Endothelial cell of umbilical vein (primary cell): ENCODE measurements at regions not wholly inside any gene's neighbourhood (a gene's known extent, or its start where the extent isn't known, plus 50 kb on each side); places are given as distances from the start of the nearest gene placed in this dataset.

ENCODE experiments used
- BruUV-seq: library from RNA; stranded (reverse); fragments of 400-500 nt; replicated peaks from 2 replicates; lab custom pipeline; 2021; lab: Mats Ljungman, UMichigan
- CTCF ChIA-PET: fragments of 300-600, 350-600 bp; sonication (Branson Sonifier 250); formaldehyde crosslinking; loops from one replicate; lab custom pipeline; 2021; ENCODE audit warnings: antibody characterized with exemption, inconsistent platforms; lab: Charles Lee
- POLR2A ChIA-PET: fragments of 300-600, 350-600 bp; sonication (Branson Sonifier 250); formaldehyde crosslinking; loops from one replicate; lab custom pipeline; 2021; ENCODE audit warnings: antibody characterized with exemption, inconsistent platforms; lab: Charles Lee
- DNase-seq: peaks from one replicate; pipeline ENCODE4 v3.0.0-alpha.2; 2011; ENCODE audit warnings: low read depth, low spot score
- FAIRE-seq: peaks from 2 replicates; lab custom pipeline; 2011; peaks lifted over from hg19 to GRCh38; lab: Jason Lieb, UNC
- H2AFZ ChIP-seq: 2 replicates; pipeline ENCODE4 v1.6.0; 2012; ENCODE audit warnings: low read depth, low read length, control low read depth, inconsistent platforms
- H3K27ac ChIP-seq: 2 replicates; pipeline ENCODE4 v1.5.1; 2011; ENCODE audit warnings: low read depth, mild to moderate bottlenecking, control low read depth, low read length, moderate library complexity; ENCODE audit not compliant: insufficient read depth
- H3K27me3 ChIP-seq, 2 experiments: 2 replicates each; pipeline versions ENCODE4 v1.6.0 to v1.6.1; 2011; ENCODE audit warnings: low read length in 2 of 2, mixed read lengths in 1 of 2; ENCODE audit not compliant: control insufficient read depth in 2 of 2, insufficient read depth in 2 of 2
- H3K36me3 ChIP-seq, 2 experiments: 2 replicates in 1 of 2; 3 replicates in 1 of 2; pipeline ENCODE4 v1.5.1; 2011; ENCODE audit warnings: low read length in 2 of 2, mild to moderate bottlenecking in 1 of 2, moderate library complexity in 1 of 2; ENCODE audit not compliant: control insufficient read depth in 2 of 2, insufficient read depth in 2 of 2; ENCODE audit errors: extremely low read depth in 1 of 2
- H3K4me1 ChIP-seq: 3 replicates; pipeline ENCODE4 v1.5.1; 2011; ENCODE audit warnings: mild to moderate bottlenecking, low read length; ENCODE audit not compliant: control insufficient read depth, insufficient read depth; ENCODE audit errors: extremely low read depth
- H3K4me2 ChIP-seq: 2 replicates; pipeline ENCODE4 v1.6.1; 2011; ENCODE audit warnings: low read length, control low read depth, mixed read lengths; ENCODE audit not compliant: insufficient read depth
- H3K4me3 ChIP-seq, 3 experiments: fragments of 200-600 bp in 1 of 3; sonication (generic), shearing (Covaris generic) in 1 of 3; replicated peaks in 1 of 3; 2 replicates each; pipeline ENCODE4 v1.5.1; 2011 to 2016; ENCODE audit warnings: control low read depth in 3 of 3, low read length in 3 of 3, mild to moderate bottlenecking in 2 of 3, inconsistent platforms in 1 of 3, low read depth in 1 of 3, moderate library complexity in 1 of 3; ENCODE audit not compliant: insufficient read depth in 1 of 3
- H3K79me2 ChIP-seq: 2 replicates; pipeline ENCODE4 v1.6.0; 2012; ENCODE audit warnings: low read length, inconsistent platforms; ENCODE audit not compliant: control insufficient read depth, insufficient read depth
- H3K9ac ChIP-seq: replicated peaks from 2 replicates; pipeline ENCODE3; 2011; ENCODE audit warnings: low read length, control low read depth; ENCODE audit not compliant: insufficient read depth; ENCODE audit errors: extremely low read depth
- H3K9me1 ChIP-seq: replicated peaks from 3 replicates; pipeline ENCODE4 v1.6.0; 2011; ENCODE audit warnings: mild to moderate bottlenecking, low read length; ENCODE audit not compliant: control insufficient read depth, insufficient read depth; ENCODE audit errors: extremely low read depth
- H3K9me3 ChIP-seq: replicated peaks from 2 replicates; pipeline ENCODE4 v1.5.1; 2012; ENCODE audit warnings: low read length, inconsistent platforms; ENCODE audit not compliant: control insufficient read depth, insufficient read depth
- H4K20me1 ChIP-seq: replicated peaks from 2 replicates; pipeline ENCODE3; 2011; ENCODE audit warnings: mild to moderate bottlenecking, low read length; ENCODE audit not compliant: control insufficient read depth, insufficient read depth; ENCODE audit errors: extremely low read depth
- EZH2 ChIP-seq: IDR thresholded peaks from 2 replicates; pipeline ENCODE4 v1.6.1; 2012; ENCODE audit warnings: borderline replicate concordance, low read depth, mild to moderate bottlenecking, moderate library complexity, low read length, inconsistent platforms; ENCODE audit not compliant: severe bottlenecking
- FOS ChIP-seq: IDR thresholded peaks from 2 replicates; pipeline ENCODE4 v1.6.1; 2011; ENCODE audit warnings: mild to moderate bottlenecking, low read length, moderate library complexity, borderline replicate concordance; ENCODE audit not compliant: insufficient read depth
- GATA2 ChIP-seq: IDR thresholded peaks from 2 replicates; pipeline ENCODE4 v1.7.0; 2011; ENCODE audit warnings: low read depth, mild to moderate bottlenecking, moderate library complexity, mixed read lengths, low read length; ENCODE audit not compliant: insufficient read length, insufficient read depth
- JUN ChIP-seq: IDR thresholded peaks from 2 replicates; pipeline ENCODE4 v1.6.1; 2011; ENCODE audit warnings: borderline replicate concordance, low read depth; ENCODE audit not compliant: insufficient read length, insufficient read depth
- MAX ChIP-seq: IDR thresholded peaks from 2 replicates; pipeline ENCODE4 v1.6.1; 2011; ENCODE audit not compliant: insufficient read depth, insufficient read length
- MYC ChIP-seq: IDR thresholded peaks from one replicate; pipeline ENCODE4 v1.6.1; 2011; ENCODE audit warnings: mild to moderate bottlenecking, low read depth, low read length
- POLR2A ChIP-seq: IDR thresholded peaks from 2 replicates; pipeline ENCODE4 v1.6.1; 2012; ENCODE audit warnings: low read depth, mild to moderate bottlenecking, control low read depth, low read length
- POLR2AphosphoS5 ChIP-seq: IDR thresholded peaks from 2 replicates; pipeline ENCODE4 v1.6.1; 2012; ENCODE audit warnings: low read depth, mild to moderate bottlenecking, control low read depth, low read length, moderate library complexity; ENCODE audit not compliant: insufficient read depth
- dilution Hi-C: fragments of 300-500 bp; cut with MboI; formaldehyde crosslinking; loops from one replicate; pipeline ENCODE4 v1.15.0; 2019; ENCODE audit warnings: low sequenced_read_pairs; ENCODE audit not compliant: extremely low pct_ligation_motif_present
- intact Hi-C: fragments of 100-400 bp; cut with micrococcal nuclease; formaldehyde crosslinking; loops from one replicate; pipeline ENCODE4 v1.10.0; 2022
- TF ChIP-seq, protein P1 (sequence below), 2 donors: IDR thresholded peaks; 1 replicate in 1 of 2; 2 replicates in 1 of 2; pipeline ENCODE4 v1.5.1; 2011; ENCODE audit warnings: low read length in 2 of 2, mild to moderate bottlenecking in 2 of 2, moderate library complexity in 2 of 2, control low read depth in 1 of 2, inconsistent platforms in 1 of 2, low read depth in 1 of 2; ENCODE audit not compliant: insufficient read depth in 1 of 2; ENCODE audit errors: extremely low read depth in 1 of 2

DNA sequence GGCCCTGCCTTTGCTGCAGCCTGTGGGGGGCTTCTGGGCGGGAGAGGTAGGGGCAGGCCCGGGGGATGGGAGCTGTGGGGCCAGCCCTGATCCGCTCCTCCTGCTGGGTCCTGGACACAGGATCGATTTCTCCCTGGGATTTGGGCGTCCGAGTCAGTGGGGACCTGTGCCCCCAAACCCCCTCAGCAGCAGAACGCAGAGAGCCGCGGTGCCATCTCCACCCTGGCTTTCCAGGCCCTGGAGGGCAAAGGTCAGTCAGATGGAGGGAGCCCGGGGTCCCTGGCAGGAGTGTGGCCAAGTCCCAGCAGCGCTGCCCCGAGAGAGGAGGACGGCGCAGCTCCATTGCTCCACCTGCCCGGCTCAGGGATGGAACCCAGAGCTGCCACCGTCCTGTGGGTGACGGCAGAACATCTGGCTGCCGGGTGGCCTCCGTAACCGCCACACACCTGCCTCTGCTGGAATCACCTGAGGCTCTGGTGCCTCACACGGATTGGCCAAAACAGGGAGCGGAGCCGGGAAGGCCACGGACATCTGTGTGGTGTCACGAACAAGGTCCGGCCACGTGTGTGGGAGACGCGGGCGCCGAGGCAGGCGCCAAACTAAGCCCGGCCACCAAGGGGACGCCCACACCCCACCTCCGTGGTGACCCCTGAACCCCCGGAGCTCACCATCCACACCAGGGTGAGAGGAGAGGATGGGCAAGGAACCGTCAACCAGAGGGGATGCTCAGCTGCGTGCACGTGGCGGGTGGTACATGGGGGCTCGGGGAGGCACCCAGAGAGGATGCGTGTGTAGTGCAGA is 80.3 kb upstream of the FBRSL1 start:
- ChIA-PET POLR2A (no interaction called here), CTCF (interaction anchor here (1.2 kb wide), 2 partner anchors 151 to 256 kb away, joined by 3 to 4 read pairs; no protein-coding TSS in a partner anchor)
- no peak overlapping the region for H2AFZ ChIP-seq
- TF ChIP-seq MAX (no peak), POLR2A (no peak), FOS (no peak), JUN (no peak), GATA2 (no peak), MYC (no peak), EZH2 (no peak), POLR2AphosphoS5 (no peak)
- TF ChIP-seq, protein P1, sequence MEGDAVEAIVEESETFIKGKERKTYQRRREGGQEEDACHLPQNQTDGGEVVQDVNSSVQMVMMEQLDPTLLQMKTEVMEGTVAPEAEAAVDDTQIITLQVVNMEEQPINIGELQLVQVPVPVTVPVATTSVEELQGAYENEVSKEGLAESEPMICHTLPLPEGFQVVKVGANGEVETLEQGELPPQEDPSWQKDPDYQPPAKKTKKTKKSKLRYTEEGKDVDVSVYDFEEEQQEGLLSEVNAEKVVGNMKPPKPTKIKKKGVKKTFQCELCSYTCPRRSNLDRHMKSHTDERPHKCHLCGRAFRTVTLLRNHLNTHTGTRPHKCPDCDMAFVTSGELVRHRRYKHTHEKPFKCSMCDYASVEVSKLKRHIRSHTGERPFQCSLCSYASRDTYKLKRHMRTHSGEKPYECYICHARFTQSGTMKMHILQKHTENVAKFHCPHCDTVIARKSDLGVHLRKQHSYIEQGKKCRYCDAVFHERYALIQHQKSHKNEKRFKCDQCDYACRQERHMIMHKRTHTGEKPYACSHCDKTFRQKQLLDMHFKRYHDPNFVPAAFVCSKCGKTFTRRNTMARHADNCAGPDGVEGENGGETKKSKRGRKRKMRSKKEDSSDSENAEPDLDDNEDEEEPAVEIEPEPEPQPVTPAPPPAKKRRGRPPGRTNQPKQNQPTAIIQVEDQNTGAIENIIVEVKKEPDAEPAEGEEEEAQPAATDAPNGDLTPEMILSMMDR (IDR thresholded peaks at IDR 0.05; ENCODE audit: extremely low read depth in 1 of 2, insufficient read depth in 1 of 2, low read depth in 1 of 2, low read length in 2 of 2): no peak
- no peaks in the 10 kb centered on the region for H3K27me3 ChIP-seq
- H3K9ac ChIP-seq: no peak overlapping the region
- FAIRE-seq (no peak), DNase-seq (no peak)
- dilution Hi-C loops: no loop called here
- BruUV-seq: no TSS peak
- H3K4me2 ChIP-seq: no peak overlapping the region
- no peak overlapping the region for H3K4me3 ChIP-seq
- no peaks in the 10 kb centered on the region for H3K79me2 ChIP-seq
- H3K36me3 ChIP-seq: no peaks in the 10 kb centered on the region
- H3K9me1 ChIP-seq: no peaks in the 10 kb centered on the region
- H3K27ac ChIP-seq: no peak overlapping the region
- no peaks in the 10 kb centered on the region for H4K20me1 ChIP-seq
- intact Hi-C loops: no loop called here
- H3K4me1 ChIP-seq: no peaks in the 10 kb centered on the region
- no peaks in the 10 kb centered on the region for H3K9me3 ChIP-seq
